ENCODE measurements at regions not wholly inside any gene's neighbourhood (a gene's known extent, or its start where the extent isn't known, plus 50 kb on each side); places are given as distances from the start of the nearest gene placed in this dataset.

- Histone ChIP-seq H2AFZ (ENCODE audit: low read depth, low read length) (no peak overlapping the region), H3K23ac (ENCODE audit: low read length in 2 of 2) (no peak overlapping the region), H4K8ac (ENCODE audit: low read length) (no peak overlapping the region), H4K91ac (ENCODE audit: low read length) (no peak overlapping the region), H3K9me3 (ENCODE audit: control insufficient read depth, low read length) (no peaks in the 10 kb centered on the region), H2AK5ac (ENCODE audit: low read length, severe bottlenecking) (no peak overlapping the region), H3K14ac (ENCODE audit: low read length in 2 of 2) (no peak overlapping the region), H3K27me3 (ENCODE audit: control insufficient read depth in 1 of 2, insufficient read depth in 1 of 2, low read length in 2 of 2) (peaks cover 0 to 3% of the 10 kb centered on the region in 2 experiments), H2BK15ac (ENCODE audit: low read depth, poor library complexity, severe bottlenecking) (no peak overlapping the region), H3K9ac (ENCODE audit: low read length) (no peak overlapping the region), H3K18ac (ENCODE audit: low read depth in 1 of 2, low read length in 2 of 2) (no peak overlapping the region), H3K36me3 (ENCODE audit: control insufficient read depth in 1 of 2, insufficient read depth in 2 of 2, low read depth in 1 of 2, low read length in 2 of 2) (no peaks in the 10 kb centered on the region), H3K4me1 (ENCODE audit: control insufficient read depth, insufficient read depth, low read depth, low read length) (no peaks in the 10 kb centered on the region), H2BK12ac (ENCODE audit: low read length in 2 of 2) (no peak overlapping the region), H3K4me2 (ENCODE audit: low read length, poor library complexity, severe bottlenecking) (no peak overlapping the region), H3K4me3 (ENCODE audit: insufficient read depth in 1 of 2, low read depth in 1 of 2, low read length in 2 of 2) (no peak overlapping the region), H2BK120ac (ENCODE audit: low read depth, low read length) (no peak overlapping the region), H3K4ac (ENCODE audit: low read depth in 1 of 2, low read length in 2 of 2) (no peak overlapping the region), H3K27ac (ENCODE audit: low read length, poor library complexity, severe bottlenecking) (no peak overlapping the region), H3K79me1 (replicated peaks; ENCODE audit: low read length, poor library complexity, severe bottlenecking) (no peaks in the 10 kb centered on the region), H2BK5ac (ENCODE audit: low read depth, low read length, poor library complexity, severe bottlenecking) (no peak overlapping the region)
- DNase-seq = no peak
- WGBS = 87% methylated on average over 4 of the region's 5 CpGs
Measured at GRCh38 chr3:117443014-117443413, 733.4 kb downstream of the TUSC7 start.

- no peaks in the 10 kb centered on the region for H3K9me3 ChIP-seq (ENCODE audit: control insufficient read depth, low read length)
- no peak overlapping the region for H3K14ac ChIP-seq (ENCODE audit: low read length in 2 of 2)
- H3K36me3 ChIP-seq (ENCODE audit: control insufficient read depth in 1 of 2, insufficient read depth in 2 of 2, low read depth in 1 of 2, low read length in 2 of 2) = no peaks in the 10 kb centered on the region
- H3K4ac ChIP-seq (ENCODE audit: low read depth in 1 of 2, low read length in 2 of 2) = no peak overlapping the region
- H3K18ac ChIP-seq (ENCODE audit: low read depth in 1 of 2, low read length in 2 of 2) = no peak overlapping the region
- no peaks in the 10 kb centered on the region for H3K4me1 ChIP-seq (ENCODE audit: control insufficient read depth, insufficient read depth, low read depth, low read length)
- 83% methylated on average over 4 of the region's 4 CpGs for WGBS
- H2BK120ac ChIP-seq (ENCODE audit: low read depth, low read length) = no peak overlapping the region
- no peak overlapping the region for H2BK5ac ChIP-seq (ENCODE audit: low read depth, low read length, poor library complexity, severe bottlenecking)
- H3K9ac ChIP-seq (ENCODE audit: low read length) = no peak overlapping the region
- H3K23ac ChIP-seq (ENCODE audit: low read length in 2 of 2) = no peak overlapping the region
- no peak overlapping the region for H2AFZ ChIP-seq (ENCODE audit: low read depth, low read length)
- no peak for DNase-seq
- H2AK5ac ChIP-seq (ENCODE audit: low read length, severe bottlenecking) = no peak overlapping the region
- no peak overlapping the region for H2BK15ac ChIP-seq (ENCODE audit: low read depth, poor library complexity, severe bottlenecking)
- no peak overlapping the region for H3K4me3 ChIP-seq (ENCODE audit: insufficient read depth in 1 of 2, low read depth in 1 of 2, low read length in 2 of 2)
- H3K27me3 ChIP-seq (ENCODE audit: control insufficient read depth in 1 of 2, insufficient read depth in 1 of 2, low read length in 2 of 2) = peaks cover 0 to 3% of the 10 kb centered on the region in 2 experiments
- no peaks in the 10 kb centered on the region for H3K79me1 ChIP-seq (replicated peaks; ENCODE audit: low read length, poor library complexity, severe bottlenecking)
- H2BK12ac ChIP-seq (ENCODE audit: low read length in 2 of 2) = no peak overlapping the region
- H3K4me2 ChIP-seq (ENCODE audit: low read length, poor library complexity, severe bottlenecking) = no peak overlapping the region
- H4K8ac ChIP-seq (ENCODE audit: low read length) = no peak overlapping the region
- no peak overlapping the region for H3K27ac ChIP-seq (ENCODE audit: low read length, poor library complexity, severe bottlenecking)
- H4K91ac ChIP-seq (ENCODE audit: low read length) = no peak overlapping the region
Measured at GRCh38 chr3:117444175-117444574, 734.6 kb downstream of the TUSC7 start.

GRCh38 chr3:117447419-117447818, 737.8 kb downstream of the TUSC7 start:
- Histone ChIP-seq H2AFZ (ENCODE audit: low read depth, low read length) (no peak overlapping the region), H3K18ac (ENCODE audit: low read depth in 1 of 2, low read length in 2 of 2) (no peak overlapping the region), H2BK15ac (ENCODE audit: low read depth, poor library complexity, severe bottlenecking) (no peak overlapping the region), H3K79me1 (replicated peaks; ENCODE audit: low read length, poor library complexity, severe bottlenecking) (no peaks in the 10 kb centered on the region), H3K9me3 (ENCODE audit: control insufficient read depth, low read length) (no peaks in the 10 kb centered on the region), H3K4me3 (ENCODE audit: insufficient read depth in 1 of 2, low read depth in 1 of 2, low read length in 2 of 2) (no peak overlapping the region), H4K8ac (ENCODE audit: low read length) (no peak overlapping the region), H2AK5ac (ENCODE audit: low read length, severe bottlenecking) (no peak overlapping the region), H3K4me2 (ENCODE audit: low read length, poor library complexity, severe bottlenecking) (no peak overlapping the region), H3K14ac (ENCODE audit: low read length in 2 of 2) (no peak overlapping the region), H3K23ac (ENCODE audit: low read length in 2 of 2) (no peak overlapping the region), H4K91ac (ENCODE audit: low read length) (no peak overlapping the region), H3K27me3 (ENCODE audit: control insufficient read depth in 1 of 2, insufficient read depth in 1 of 2, low read length in 2 of 2) (peaks cover 0 to 3% of the 10 kb centered on the region in 2 experiments), H2BK120ac (ENCODE audit: low read depth, low read length) (no peak overlapping the region), H2BK12ac (ENCODE audit: low read length in 2 of 2) (no peak overlapping the region), H3K9ac (ENCODE audit: low read length) (no peak overlapping the region), H3K27ac (ENCODE audit: low read length, poor library complexity, severe bottlenecking) (no peak overlapping the region), H3K36me3 (ENCODE audit: control insufficient read depth in 1 of 2, insufficient read depth in 2 of 2, low read depth in 1 of 2, low read length in 2 of 2) (no peaks in the 10 kb centered on the region), H3K4ac (ENCODE audit: low read depth in 1 of 2, low read length in 2 of 2) (no peak overlapping the region), H3K4me1 (ENCODE audit: control insufficient read depth, insufficient read depth, low read depth, low read length) (no peaks in the 10 kb centered on the region), H2BK5ac (ENCODE audit: low read depth, low read length, poor library complexity, severe bottlenecking) (no peak overlapping the region)
- no peak for DNase-seq
- 72% methylated on average over 4 of the region's 4 CpGs for WGBS

GRCh38 chr3:117450026-117450425, 740.4 kb downstream of the TUSC7 start:
- no peak overlapping the region for H2BK12ac ChIP-seq (ENCODE audit: low read length in 2 of 2)

More at GRCh38 chr3:117450026-117450425, 740.4 kb downstream of the TUSC7 start:
- no peak overlapping the region for H3K4me3 ChIP-seq (ENCODE audit: insufficient read depth in 1 of 2, low read depth in 1 of 2, low read length in 2 of 2)
- no peak overlapping the region for H3K23ac ChIP-seq (ENCODE audit: low read length in 2 of 2)
- no peak overlapping the region for H3K27ac ChIP-seq (ENCODE audit: low read length, poor library complexity, severe bottlenecking)
- no peak overlapping the region for H4K8ac ChIP-seq (ENCODE audit: low read length)
- H3K18ac ChIP-seq (ENCODE audit: low read depth in 1 of 2, low read length in 2 of 2) = no peak overlapping the region
- H3K27me3 ChIP-seq (ENCODE audit: control insufficient read depth in 1 of 2, insufficient read depth in 1 of 2, low read length in 2 of 2) = no peaks in the 10 kb centered on the region
- H3K4me1 ChIP-seq (ENCODE audit: control insufficient read depth, insufficient read depth, low read depth, low read length) = no peaks in the 10 kb centered on the region
- no peak overlapping the region for H2BK15ac ChIP-seq (ENCODE audit: low read depth, poor library complexity, severe bottlenecking)
- H3K9me3 ChIP-seq (ENCODE audit: control insufficient read depth, low read length) = no peaks in the 10 kb centered on the region
- WGBS = no CpG with 5 or more reads among the region's 4 CpGs
- no peaks in the 10 kb centered on the region for H3K79me1 ChIP-seq (replicated peaks; ENCODE audit: low read length, poor library complexity, severe bottlenecking)
- H3K4ac ChIP-seq (ENCODE audit: low read depth in 1 of 2, low read length in 2 of 2) = no peak overlapping the region
- DNase-seq = no peak
- H2AK5ac ChIP-seq (ENCODE audit: low read length, severe bottlenecking) = no peak overlapping the region
- no peak overlapping the region for H3K9ac ChIP-seq (ENCODE audit: low read length)
- H3K4me2 ChIP-seq (ENCODE audit: low read length, poor library complexity, severe bottlenecking) = no peak overlapping the region
- no peak overlapping the region for H2BK120ac ChIP-seq (ENCODE audit: low read depth, low read length)
- no peak overlapping the region for H3K14ac ChIP-seq (ENCODE audit: low read length in 2 of 2)
- H3K36me3 ChIP-seq (ENCODE audit: control insufficient read depth in 1 of 2, insufficient read depth in 2 of 2, low read depth in 1 of 2, low read length in 2 of 2) = no peaks in the 10 kb centered on the region
- no peak overlapping the region for H4K91ac ChIP-seq (ENCODE audit: low read length)
- H2AFZ ChIP-seq (ENCODE audit: low read depth, low read length) = no peak overlapping the region
- no peak overlapping the region for H2BK5ac ChIP-seq (ENCODE audit: low read depth, low read length, poor library complexity, severe bottlenecking)

Measured in mesenchymal stem cell (in vitro differentiated cells and primary cell).